HG03460 (cell line): ENCODE measurements at regions not wholly inside any gene's neighbourhood (a gene's known extent, or its start where the extent isn't known, plus 50 kb on each side); places are given as distances from the start of the nearest gene placed in this dataset.
"Not testable (repeated sequence)": the region's sequence is repeated elsewhere in the genome, so short reads cannot be mapped to it uniquely, and the experiment has no call there.

Source experiments
- ATAC-seq: cut with Tn5 transposase; IDR thresholded peaks from one replicate; pipeline ENCODE4 v1.9.1; 2021; ENCODE audit not compliant: unreplicated experiment

GRCh38 chr6:2611092-2611491 lies 139.6 kb downstream of the MYLK4 start:
- no peak for ATAC-seq

GRCh38 chr6:2608503-2608902 lies 142.2 kb downstream of the MYLK4 start:
- no peak for ATAC-seq

- ATAC-seq: no peak
These were observed 150.4 kb downstream of the MYLK4 start for GRCh38 chr6:2600363-2600762.

GRCh38 chr6:2599817-2600216 lies 150.9 kb downstream of the MYLK4 start:
- no peak for ATAC-seq

GRCh38 chr6:2598867-2599266 lies 151.9 kb downstream of the MYLK4 start:
- ATAC-seq: no peak

GRCh38 chr6:2597991-2598390 lies 152.7 kb downstream of the MYLK4 start:
- no peak for ATAC-seq

GRCh38 chr6:2597457-2597856 lies 153.3 kb downstream of the MYLK4 start:
- ATAC-seq: not testable (repeated sequence)

GRCh38 chr6:2596222-2596621 lies 154.5 kb downstream of the MYLK4 start:
- ATAC-seq: no peak

- ATAC-seq: no peak
These were observed 155.9 kb downstream of the MYLK4 start for GRCh38 chr6:2594868-2595267.

- no peak for ATAC-seq
These were observed 157.6 kb downstream of the MYLK4 start for GRCh38 chr6:2593167-2593566.

GRCh38 chr6:2589171-2589661 lies 161.5 kb downstream of the MYLK4 start:
- no peak for ATAC-seq

GRCh38 chr6:2583459-2583858 lies 167.3 kb downstream of the MYLK4 start:
- no peak for ATAC-seq

GRCh38 chr6:2582268-2582667 lies 168.5 kb downstream of the MYLK4 start:
- no peak for ATAC-seq

- no peak for ATAC-seq
These were observed 169.1 kb downstream of the MYLK4 start for GRCh38 chr6:2581611-2582010.

GRCh38 chr6:2581011-2581410 lies 169.7 kb downstream of the MYLK4 start:
- no peak for ATAC-seq

GRCh38 chr6:2579804-2580570 lies 170.7 kb downstream of the MYLK4 start:
- no peak for ATAC-seq

GRCh38 chr6:2579241-2579761 lies 171.4 kb downstream of the MYLK4 start:
- ATAC-seq: no peak

- no peak for ATAC-seq
These were observed 172.0 kb downstream of the MYLK4 start for GRCh38 chr6:2578767-2579166.

GRCh38 chr6:2576499-2576898 lies 174.2 kb downstream of the MYLK4 start:
- ATAC-seq: no peak

- no peak for ATAC-seq
These were observed 175.5 kb downstream of the MYLK4 start for GRCh38 chr6:2575236-2575635.

GRCh38 chr6:2569420-2569819 lies 181.3 kb downstream of the MYLK4 start:
- ATAC-seq: not testable (repeated sequence)

GRCh38 chr6:2566048-2566447 lies 184.7 kb downstream of the MYLK4 start:
- no peak for ATAC-seq

- no peak for ATAC-seq
These were observed 185.2 kb downstream of the MYLK4 start for GRCh38 chr6:2565499-2565898.
